Daoy (cell line): ENCODE measurements at regions not wholly inside any gene's neighbourhood (a gene's known extent, or its start where the extent isn't known, plus 50 kb on each side); places are given as distances from the start of the nearest gene placed in this dataset.
"Not testable (repeated sequence)": the region's sequence is repeated elsewhere in the genome, so short reads cannot be mapped to it uniquely, and the experiment has no call there.

Experiments
- DNase-seq: peaks from one replicate; pipeline ENCODE4 v3.0.0-alpha.2; 2015; ENCODE audit warnings: low read depth

- DNase-seq: peak; percentile 28
These were observed 450.9 kb upstream of the MKI67 start for GRCh38 chr10:128576943-128577670.

GRCh38 chr10:128577958-128578750 lies 451.9 kb upstream of the MKI67 start:
- no peak for DNase-seq

- DNase-seq: no peak
These were observed 452.5 kb upstream of the MKI67 start for GRCh38 chr10:128578766-128579165.

- DNase-seq: no peak
These were observed 453.1 kb upstream of the MKI67 start for GRCh38 chr10:128579280-128579865.

- no peak for DNase-seq
These were observed 453.7 kb upstream of the MKI67 start for GRCh38 chr10:128579901-128580300.

- not testable (repeated sequence) for DNase-seq
These were observed 456.9 kb upstream of the MKI67 start for GRCh38 chr10:128583125-128583524.

GRCh38 chr10:128586599-128586998 lies 460.4 kb upstream of the MKI67 start:
- DNase-seq: not testable (repeated sequence)

GRCh38 chr10:128587689-128588088 lies 461.5 kb upstream of the MKI67 start:
- no peak for DNase-seq

- no peak for DNase-seq
These were observed 462.2 kb upstream of the MKI67 start for GRCh38 chr10:128588402-128588801.

- no peak for DNase-seq
These were observed 468.5 kb upstream of the MKI67 start for GRCh38 chr10:128594688-128595087.

GRCh38 chr10:128596906-128597305 lies 470.7 kb upstream of the MKI67 start:
- no peak for DNase-seq

GRCh38 chr10:128599030-128599429 lies 472.8 kb upstream of the MKI67 start:
- no peak for DNase-seq

- DNase-seq: no peak
These were observed 473.3 kb upstream of the MKI67 start for GRCh38 chr10:128599538-128599937.

GRCh38 chr10:128602183-128602582 lies 476.0 kb upstream of the MKI67 start:
- no peak for DNase-seq

- DNase-seq: no peak
These were observed 477.8 kb upstream of the MKI67 start for GRCh38 chr10:128604025-128604424.

GRCh38 chr10:128605180-128605579 lies 479.0 kb upstream of the MKI67 start:
- DNase-seq: no peak

GRCh38 chr10:128606055-128606454 lies 479.8 kb upstream of the MKI67 start:
- no peak for DNase-seq

GRCh38 chr10:128608791-128609190 lies 482.6 kb upstream of the MKI67 start:
- DNase-seq: no peak

- no peak for DNase-seq
These were observed 483.2 kb upstream of the MKI67 start for GRCh38 chr10:128609460-128609859.

- no peak for DNase-seq
These were observed 483.9 kb upstream of the MKI67 start for GRCh38 chr10:128610113-128610512.

GRCh38 chr10:128612195-128612594 lies 486.0 kb upstream of the MKI67 start:
- DNase-seq: no peak

GRCh38 chr10:128612631-128613030 lies 486.4 kb upstream of the MKI67 start:
- DNase-seq: no peak
